Heart left ventricle (tissue), 16 donors: ENCODE measurements at regions not wholly inside any gene's neighbourhood (a gene's known extent, or its start where the extent isn't known, plus 50 kb on each side); places are given as distances from the start of the nearest gene placed in this dataset.

Experiments
- ATAC-seq, 4 donors: fragments of 200-7000 bp; cut with Tn5 transposase; one replicate each; pipeline ENCODE4 v1.9.1; 2020 to 2022; ENCODE audit warnings: moderate library complexity in 4 of 4, mild to moderate bottlenecking in 3 of 4, moderate number of reproducible peaks in 1 of 4
- DNase-seq, 5 donors: peaks; one replicate each; pipeline ENCODE4 v3.0.0-alpha.2; 2020
- H3K27ac ChIP-seq, 12 donors: fragments of 200-600 bp; sonication (generic) in 4 of 12; one replicate each; pipeline versions ENCODE4 v1.5.0 to v1.8.0; 2016 to 2022; ENCODE audit warnings: mild to moderate bottlenecking in 2 of 12
- H3K27me3 ChIP-seq, 9 donors: fragments of 200-600 bp; sonication (generic) in 2 of 9; one replicate each; pipeline versions ENCODE4 v1.5.1 to v1.8.0; 2016 to 2022; ENCODE audit warnings: mild to moderate bottlenecking in 3 of 9
- H3K36me3 ChIP-seq, 9 donors: fragments of 200-600 bp; sonication (generic) in 2 of 9; one replicate each; pipeline versions ENCODE4 v1.5.0 to v1.8.0; 2018 to 2022; ENCODE audit warnings: mild to moderate bottlenecking in 2 of 9
- H3K4me1 ChIP-seq, 12 donors: fragments of 200-600 bp; sonication (generic) in 4 of 12; one replicate each; pipeline versions ENCODE4 v1.5.0 to v1.8.0; 2016 to 2022; ENCODE audit warnings: mild to moderate bottlenecking in 3 of 12
- H3K4me3 ChIP-seq, 12 donors: fragments of 200-600 bp; sonication (generic) in 4 of 12; one replicate each; pipeline versions ENCODE4 v1.5.0 to v1.8.0; 2017 to 2022; ENCODE audit warnings: mild to moderate bottlenecking in 9 of 12, moderate library complexity in 4 of 12
- H3K9me3 ChIP-seq, 12 donors: fragments of 200-600 bp; sonication (generic) in 4 of 12; one replicate each; pipeline versions ENCODE4 v1.5.0 to v1.8.0; 2016 to 2022; ENCODE audit warnings: mild to moderate bottlenecking in 1 of 12
- CTCF ChIP-seq, 12 donors: fragments of 200-600 bp; sonication (generic) in 4 of 12; IDR thresholded peaks; one replicate each; pipeline versions ENCODE4 v1.5.0 to v1.8.0; 2018 to 2022; ENCODE audit warnings: antibody characterized with exemption in 12 of 12, mild to moderate bottlenecking in 5 of 12
- POLR2A ChIP-seq, 2 donors: fragments of 450-650 bp; IDR thresholded peaks; one replicate each; pipeline ENCODE4 v1.6.1; 2017; ENCODE audit warnings: antibody characterized with exemption in 2 of 2, mild to moderate bottlenecking in 2 of 2, moderate library complexity in 2 of 2
- WGBS, 4 donors: extraction: QIAGEN DNeasy Blood & Tissue Kit in 2 of 4; methylation state at CpG; one replicate each; pipeline versions ENCODE4 v1.1.5 to v1.1.7; 2013 to 2018; 5-methylcytosine and 5-hydroxymethylcytosine counted together
- intact Hi-C, 10 donors: fragments of 100-400 bp; cut with DNase I; formaldehyde crosslinking; loops; one replicate each; pipeline versions ENCODE4 v1.11.1 to v1.14.2; 2022
- donor health status: ischemic (EF 13 %, LVEDD 7.1; RV severe dilation, severe dysfunction).
- donor health status: healthy with polysubstance abuse.
- donor health status: DM: no; HTN: yes; CAD: no.
- donor health status: DM: no; HTN: no; CAD: no.
- donor health status: ischemic (EF 25% LVEDD 6.9; RV normal size, moderate dysfunction).
- donor health status: ischemic (EF 25% LVEDD 5.7; RV mildly dilated, moderate dysfunction).
- donor health status: healthy.
- donor health status: DM: yes; HTN: yes; CAD: no.
- donor health status: ischemic (EF 35%, LVEDD 5.7; RV mildly dilated, moderate dysfunction).
- donor health status: nonischemic (EF 11% LVEDD 7.7; RV severe dilation, severe dysfunction).
- donor health status: DM: yes; HTN: yes; CAD: no.
- donor health status: PGD.
- donor health status: ischemic (EF 29% LVEDD 5.4; RV normal size, mild dysfunction).
- donor health status: nonischemic (EF 23%, LVEDD 6.1; RV moderate dilation, normal function).

- intact Hi-C loops: no loop called here
- no peaks in the 10 kb centered on the region for H3K4me1 ChIP-seq
- no peak for TF ChIP-seq CTCF (IDR thresholded peaks at IDR 0.05)
- TF ChIP-seq POLR2A (IDR thresholded peaks at IDR 0.05): no peak
- ATAC-seq (no peak), DNase-seq (no peak)
- no peaks in the 10 kb centered on the region for H3K27me3 ChIP-seq
- H3K27ac ChIP-seq: no peak overlapping the region
- no peak overlapping the region for H3K4me3 ChIP-seq
- peaks cover 0 to 21% (median 12%) of the 10 kb centered on the region in 12 donors for H3K9me3 ChIP-seq
- H3K36me3 ChIP-seq: no peaks in the 10 kb centered on the region
- WGBS, 4 donors: 73 to 90% (median 86%) methylated on average over 2 of the region's 2 CpGs
Observed at GRCh38 chr6:5946701-5947100, 60.0 kb downstream of the NRN1 start.

GRCh38 chr6:5946181-5946580 is 60.5 kb downstream of the NRN1 start:
- intact Hi-C loops: no loop called here
- DNase-seq (no peak), ATAC-seq (no peak)
- Histone ChIP-seq H3K27me3 (no peaks in the 10 kb centered on the region), H3K27ac (no peak overlapping the region), H3K36me3 (no peaks in the 10 kb centered on the region), H3K4me3 (no peak overlapping the region), H3K4me1 (peaks cover 0 to 4% (median 0%) of the 10 kb centered on the region in 12 donors), H3K9me3 (peaks cover 0 to 21% (median 12%) of the 10 kb centered on the region in 12 donors)
- no peak for TF ChIP-seq CTCF (IDR thresholded peaks at IDR 0.05)
- no peak for TF ChIP-seq POLR2A (IDR thresholded peaks at IDR 0.05)
- 76 to 85% (median 81%) methylated on average over 4 of the region's 4 CpGs for WGBS, 4 donors

GRCh38 chr6:5943591-5943990 is 63.1 kb downstream of the NRN1 start:
- no peak for ATAC-seq
- TF ChIP-seq CTCF (IDR thresholded peaks at IDR 0.05) (no peak), POLR2A (IDR thresholded peaks at IDR 0.05) (no peak)
- no peaks in the 10 kb centered on the region for H3K36me3 ChIP-seq
- H3K27ac ChIP-seq: no peak overlapping the region
- no peak for DNase-seq
- intact Hi-C loops: no loop called here
- no peak overlapping the region for H3K4me3 ChIP-seq
- H3K4me1 ChIP-seq: peaks cover 0 to 14% (median 3%) of the 10 kb centered on the region in 12 donors
- no peaks in the 10 kb centered on the region for H3K27me3 ChIP-seq
- H3K9me3 ChIP-seq: peaks cover 0 to 21% (median 12%) of the 10 kb centered on the region in 12 donors

- WGBS, 4 donors: 85 to 97% (median 94%) methylated on average over 1 of the region's 1 CpG
- no peak overlapping the region for H3K27ac ChIP-seq
- TF ChIP-seq CTCF (IDR thresholded peaks at IDR 0.05) (no peak), POLR2A (IDR thresholded peaks at IDR 0.05) (no peak)
- intact Hi-C loops: no loop called here
- H3K9me3 ChIP-seq: peaks cover 0 to 21% (median 12%) of the 10 kb centered on the region in 12 donors
- H3K27me3 ChIP-seq: no peaks in the 10 kb centered on the region
- no peak for DNase-seq
- no peaks in the 10 kb centered on the region for H3K36me3 ChIP-seq
- no peak for ATAC-seq
- no peak overlapping the region for H3K4me3 ChIP-seq
- H3K4me1 ChIP-seq: peaks cover 0 to 14% (median 3%) of the 10 kb centered on the region in 12 donors
Observed at GRCh38 chr6:5942591-5942990, 64.1 kb downstream of the NRN1 start.
